Adrenal gland (tissue), 5 donors: ENCODE measurements at regions not wholly inside any gene's neighbourhood (a gene's known extent, or its start where the extent isn't known, plus 50 kb on each side); places are given as distances from the start of the nearest gene placed in this dataset.

ENCODE experiments used
- CTCF ChIP-seq, 6 experiments: fragments of 450-650 bp in 4 of 6; fragments of 200-600 bp in 2 of 6; sonication (generic) in 1 of 6; IDR thresholded peaks; 1 replicate in 5 of 6; 2 replicates in 1 of 6; pipeline versions ENCODE4 v1.5.1 to v1.8.0; 2016 to 2021; ENCODE audit warnings: antibody characterized with exemption in 6 of 6, mild to moderate bottlenecking in 2 of 6, moderate library complexity in 1 of 6
- POLR2A ChIP-seq, 2 donors: fragments of 450-650 bp; IDR thresholded peaks; one replicate each; pipeline ENCODE4 v1.6.1; 2017; ENCODE audit warnings: antibody characterized with exemption in 2 of 2, mild to moderate bottlenecking in 2 of 2, moderate library complexity in 1 of 2
- donor health status: DM: no; HTN: no; CAD: no.

- TF ChIP-seq POLR2A (IDR thresholded peaks at IDR 0.05) (no peak), CTCF (IDR thresholded peaks at IDR 0.05) (no peak)
These were observed 77.6 kb upstream of the ADRB2 start for GRCh38 chr5:148748702-148749392.
